ENCODE measurements at regions not wholly inside any gene's neighbourhood (a gene's known extent, or its start where the extent isn't known, plus 50 kb on each side); places are given as distances from the start of the nearest gene placed in this dataset.

DNA sequence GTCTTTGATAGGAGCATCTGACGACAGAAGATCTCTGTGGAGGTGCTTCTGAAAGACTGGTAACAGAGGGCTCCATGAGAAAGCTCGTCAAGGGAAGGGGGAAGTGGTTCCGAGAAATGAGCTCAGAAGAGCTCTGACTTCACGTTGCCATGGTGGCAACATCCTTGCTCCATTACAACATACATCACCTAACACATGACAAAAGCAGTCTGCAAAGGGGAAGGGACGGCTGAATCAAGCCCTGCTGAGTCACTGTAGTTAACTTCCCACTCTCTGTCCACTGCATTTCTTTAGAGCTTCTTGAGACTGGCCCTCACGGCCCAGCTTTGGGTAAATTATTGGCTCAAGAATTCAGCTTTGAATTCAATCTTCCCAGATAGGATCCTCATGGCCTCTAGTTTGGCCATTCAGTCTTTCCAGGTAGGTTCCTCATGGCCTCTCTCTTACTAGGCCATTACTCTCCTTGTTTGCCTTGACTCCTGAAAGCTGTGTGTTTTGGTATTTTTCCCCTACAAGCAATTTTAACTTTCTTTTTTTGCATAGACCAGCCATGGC, 88.0 kb upstream of the ZNF648 start (continued):
- TF ChIP-seq, protein P1, sequence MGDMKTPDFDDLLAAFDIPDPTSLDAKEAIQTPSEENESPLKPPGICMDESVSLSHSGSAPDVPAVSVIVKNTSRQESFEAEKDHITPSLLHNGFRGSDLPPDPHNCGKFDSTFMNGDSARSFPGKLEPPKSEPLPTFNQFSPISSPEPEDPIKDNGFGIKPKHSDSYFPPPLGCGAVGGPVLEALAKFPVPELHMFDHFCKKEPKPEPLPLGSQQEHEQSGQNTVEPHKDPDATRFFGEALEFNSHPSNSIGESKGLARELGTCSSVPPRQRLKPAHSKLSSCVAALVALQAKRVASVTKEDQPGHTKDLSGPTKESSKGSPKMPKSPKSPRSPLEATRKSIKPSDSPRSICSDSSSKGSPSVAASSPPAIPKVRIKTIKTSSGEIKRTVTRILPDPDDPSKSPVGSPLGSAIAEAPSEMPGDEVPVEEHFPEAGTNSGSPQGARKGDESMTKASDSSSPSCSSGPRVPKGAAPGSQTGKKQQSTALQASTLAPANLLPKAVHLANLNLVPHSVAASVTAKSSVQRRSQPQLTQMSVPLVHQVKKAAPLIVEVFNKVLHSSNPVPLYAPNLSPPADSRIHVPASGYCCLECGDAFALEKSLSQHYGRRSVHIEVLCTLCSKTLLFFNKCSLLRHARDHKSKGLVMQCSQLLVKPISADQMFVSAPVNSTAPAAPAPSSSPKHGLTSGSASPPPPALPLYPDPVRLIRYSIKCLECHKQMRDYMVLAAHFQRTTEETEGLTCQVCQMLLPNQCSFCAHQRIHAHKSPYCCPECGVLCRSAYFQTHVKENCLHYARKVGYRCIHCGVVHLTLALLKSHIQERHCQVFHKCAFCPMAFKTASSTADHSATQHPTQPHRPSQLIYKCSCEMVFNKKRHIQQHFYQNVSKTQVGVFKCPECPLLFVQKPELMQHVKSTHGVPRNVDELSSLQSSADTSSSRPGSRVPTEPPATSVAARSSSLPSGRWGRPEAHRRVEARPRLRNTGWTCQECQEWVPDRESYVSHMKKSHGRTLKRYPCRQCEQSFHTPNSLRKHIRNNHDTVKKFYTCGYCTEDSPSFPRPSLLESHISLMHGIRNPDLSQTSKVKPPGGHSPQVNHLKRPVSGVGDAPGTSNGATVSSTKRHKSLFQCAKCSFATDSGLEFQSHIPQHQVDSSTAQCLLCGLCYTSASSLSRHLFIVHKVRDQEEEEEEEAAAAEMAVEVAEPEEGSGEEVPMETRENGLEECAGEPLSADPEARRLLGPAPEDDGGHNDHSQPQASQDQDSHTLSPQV (IDR thresholded peaks at IDR 0.05), result peak; percentile 79
- TF ChIP-seq ZEB2 (IDR thresholded peaks at IDR 0.05) (no peak; the same call in 1 of the 2 replicates), MEIS2 (IDR thresholded peaks at IDR 0.05; ENCODE audit: partially characterized antibody) (peak; percentile 81), MAFG (tag; conservative IDR thresholded peaks at IDR 0.05) (peak; percentile 95), CREB1 (IDR thresholded peaks at IDR 0.05) (no peak; the same call in 1 of the 2 replicates), CREB1 (CRISPR knock-in tag; IDR thresholded peaks at IDR 0.05) (peak; percentile 55; the same call in 1 of the 2 replicates), ZNF507 (tag; conservative IDR thresholded peaks at IDR 0.05) (no peak), HNRNPLL (IDR thresholded peaks at IDR 0.05; ENCODE audit: low read depth, low read length, poor library complexity, severe bottlenecking) (no peak), ZNF436 (CRISPR knock-in tag; IDR thresholded peaks at IDR 0.05) (no peak), YBX1 (IDR thresholded peaks at IDR 0.05) (no peak)
- TF ChIP-seq, protein P2, sequence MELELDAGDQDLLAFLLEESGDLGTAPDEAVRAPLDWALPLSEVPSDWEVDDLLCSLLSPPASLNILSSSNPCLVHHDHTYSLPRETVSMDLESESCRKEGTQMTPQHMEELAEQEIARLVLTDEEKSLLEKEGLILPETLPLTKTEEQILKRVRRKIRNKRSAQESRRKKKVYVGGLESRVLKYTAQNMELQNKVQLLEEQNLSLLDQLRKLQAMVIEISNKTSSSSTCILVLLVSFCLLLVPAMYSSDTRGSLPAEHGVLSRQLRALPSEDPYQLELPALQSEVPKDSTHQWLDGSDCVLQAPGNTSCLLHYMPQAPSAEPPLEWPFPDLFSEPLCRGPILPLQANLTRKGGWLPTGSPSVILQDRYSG (tag; conservative IDR thresholded peaks at IDR 0.05; ENCODE audit: low read depth), result no peak; the same call in 1 of the 2 replicates
- TF ChIP-seq, protein P3, sequence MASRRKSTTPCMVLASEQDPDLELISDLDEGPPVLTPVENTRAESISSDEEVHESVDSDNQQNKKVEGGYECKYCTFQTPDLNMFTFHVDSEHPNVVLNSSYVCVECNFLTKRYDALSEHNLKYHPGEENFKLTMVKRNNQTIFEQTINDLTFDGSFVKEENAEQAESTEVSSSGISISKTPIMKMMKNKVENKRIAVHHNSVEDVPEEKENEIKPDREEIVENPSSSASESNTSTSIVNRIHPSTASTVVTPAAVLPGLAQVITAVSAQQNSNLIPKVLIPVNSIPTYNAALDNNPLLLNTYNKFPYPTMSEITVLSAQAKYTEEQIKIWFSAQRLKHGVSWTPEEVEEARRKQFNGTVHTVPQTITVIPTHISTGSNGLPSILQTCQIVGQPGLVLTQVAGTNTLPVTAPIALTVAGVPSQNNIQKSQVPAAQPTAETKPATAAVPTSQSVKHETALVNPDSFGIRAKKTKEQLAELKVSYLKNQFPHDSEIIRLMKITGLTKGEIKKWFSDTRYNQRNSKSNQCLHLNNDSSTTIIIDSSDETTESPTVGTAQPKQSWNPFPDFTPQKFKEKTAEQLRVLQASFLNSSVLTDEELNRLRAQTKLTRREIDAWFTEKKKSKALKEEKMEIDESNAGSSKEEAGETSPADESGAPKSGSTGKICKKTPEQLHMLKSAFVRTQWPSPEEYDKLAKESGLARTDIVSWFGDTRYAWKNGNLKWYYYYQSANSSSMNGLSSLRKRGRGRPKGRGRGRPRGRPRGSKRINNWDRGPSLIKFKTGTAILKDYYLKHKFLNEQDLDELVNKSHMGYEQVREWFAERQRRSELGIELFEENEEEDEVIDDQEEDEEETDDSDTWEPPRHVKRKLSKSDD (conservative IDR thresholded peaks at IDR 0.05; ENCODE audit: low read length), result 0 out of 2 replicates have a peak, but pooled peaks have one; percentile 46
- TF ChIP-seq, protein P4, sequence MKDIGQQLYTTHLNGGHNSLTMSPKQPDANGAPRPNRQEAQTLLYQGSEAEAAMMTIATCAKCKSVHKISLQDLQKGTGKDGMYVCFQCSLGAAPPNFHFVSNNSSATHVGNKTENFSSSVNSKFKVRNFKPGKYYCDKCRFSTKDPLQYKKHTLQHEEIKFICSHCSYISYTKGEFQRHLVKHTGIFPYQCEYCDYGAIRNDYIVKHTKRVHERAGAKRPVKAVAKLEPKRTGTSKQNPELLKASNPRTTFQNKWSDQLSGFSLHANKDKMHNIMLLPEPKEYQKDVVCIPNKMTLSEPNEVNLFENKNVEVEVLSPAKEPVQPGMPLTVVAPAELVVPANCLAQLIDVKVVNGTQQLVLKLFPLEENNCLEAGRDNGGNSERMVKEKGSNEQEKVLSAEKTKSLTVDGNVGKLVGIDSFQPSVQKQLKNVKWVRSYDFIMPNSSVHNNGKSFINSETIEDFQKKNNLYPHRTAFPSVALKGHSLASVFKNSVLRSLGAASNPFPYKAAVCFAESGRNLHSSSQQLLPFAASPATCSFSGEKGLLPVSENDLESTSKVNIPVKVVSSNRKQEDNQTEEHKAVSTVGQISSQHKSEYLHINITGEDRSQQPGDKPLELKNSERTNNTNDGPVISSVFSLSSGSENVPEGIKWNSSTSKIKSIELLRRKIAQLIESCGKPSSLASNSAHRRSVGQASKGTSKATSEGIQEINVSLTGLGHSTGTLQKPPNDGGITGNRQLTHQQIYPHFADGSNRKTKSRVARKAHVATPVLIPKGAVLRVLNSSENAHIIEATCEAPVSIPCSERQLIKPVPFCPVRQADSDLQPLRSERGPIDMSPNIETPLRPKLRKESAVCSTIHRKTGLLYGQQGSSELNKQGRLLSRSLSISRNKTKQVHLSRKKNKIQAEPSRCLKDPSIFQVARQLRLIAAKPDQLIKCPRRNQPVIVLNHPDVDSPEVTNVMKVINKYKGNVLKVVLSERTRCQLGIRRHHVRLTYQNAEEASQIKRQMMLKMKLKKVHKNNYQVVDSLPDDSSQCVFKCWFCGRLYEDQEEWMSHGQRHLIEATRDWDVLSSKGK (CRISPR knock-in tag; IDR thresholded peaks at IDR 0.05), result no peak

Data from K562 (cell line).